HepG2 (cell line): ENCODE measurements at regions not wholly inside any gene's neighbourhood (a gene's known extent, or its start where the extent isn't known, plus 50 kb on each side); places are given as distances from the start of the nearest gene placed in this dataset.

Experiments used
- ATAC-seq: fragments of 200-7000 bp; cut with Tn5 transposase; 3 replicates; pipeline ENCODE4 v1.9.1; 2020; ENCODE audit warnings: mild to moderate bottlenecking, moderate library complexity
- BruUV-seq: library from RNA; stranded (reverse); fragments of 400-500 nt; replicated peaks from 2 replicates; lab custom pipeline; 2021; lab: Mats Ljungman, UMichigan
- CTCF ChIA-PET: fragments of 300-600 bp; formaldehyde crosslinking; extraction: SDS; loops from one replicate; lab custom pipeline; 2021; ENCODE audit warnings: low total read pairs, inconsistent platforms, low intra/inter-chr PET ratio; lab: Yijun Ruan, JAX
- POLR2A ChIA-PET: fragments of 350-600 bp; sonication (Branson Sonifier 250); formaldehyde crosslinking; loops from one replicate; lab custom pipeline; 2020; ENCODE audit warnings: antibody characterized with exemption, inconsistent platforms; lab: Yijun Ruan, JAX
- DNase-seq: peaks from one replicate; pipeline ENCODE4 v3.0.0-alpha.2; 2015; ENCODE audit warnings: low spot score
- FAIRE-seq: peaks from 3 replicates; lab custom pipeline; 2011; peaks lifted over from hg19 to GRCh38; lab: Jason Lieb, UNC
- H2AFZ ChIP-seq: one replicate; pipeline ENCODE4 v1.6.1; 2011; ENCODE audit warnings: low read length, inconsistent platforms
- H3K27ac ChIP-seq: fragments of 300-600 bp; 3 replicates; pipeline ENCODE4 v1.8.0; 2011; ENCODE audit warnings: mixed run types, mild to moderate bottlenecking, mixed read lengths, low read length, inconsistent platforms; ENCODE audit not compliant: insufficient read depth; ENCODE audit errors: extremely low read length
- H3K27me3 ChIP-seq, 2 experiments: fragments of 200-600 bp in 1 of 2; 2 replicates in 1 of 2; 3 replicates in 1 of 2; pipeline versions ENCODE4 v1.6.0 to v1.8.0; 2011; ENCODE audit warnings: low read length in 2 of 2, mild to moderate bottlenecking in 2 of 2, moderate library complexity in 2 of 2, inconsistent platforms in 1 of 2; ENCODE audit not compliant: insufficient read depth in 2 of 2, control insufficient read depth in 1 of 2
- H3K36me3 ChIP-seq, 2 experiments: fragments of 200-600 bp in 1 of 2; replicated peaks in 1 of 2; 2 replicates in 1 of 2; 3 replicates in 1 of 2; pipeline versions ENCODE4 v1.5.1 to v1.8.0; 2011; ENCODE audit warnings: low read length in 2 of 2, inconsistent platforms in 1 of 2; ENCODE audit not compliant: insufficient read depth in 2 of 2, control insufficient read depth in 1 of 2
- H3K4me1 ChIP-seq: 2 replicates; pipeline ENCODE4 v1.5.1; 2012; ENCODE audit warnings: low read length, inconsistent platforms; ENCODE audit not compliant: insufficient read depth
- H3K4me2 ChIP-seq: 2 replicates; pipeline ENCODE4 v1.6.0; 2011; ENCODE audit warnings: low read depth, low read length, inconsistent platforms
- H3K4me3 ChIP-seq, 3 experiments: fragments of 200-600 bp in 1 of 3; sonication (generic), shearing (Covaris generic) in 1 of 3; replicated peaks in 1 of 3; 2 replicates each; pipeline ENCODE4 v1.5.1; 2011 to 2016; ENCODE audit warnings: low read length in 3 of 3, inconsistent platforms in 2 of 3, low read depth in 2 of 3, mild to moderate bottlenecking in 2 of 3, control low read depth in 1 of 3, mixed read lengths in 1 of 3; ENCODE audit not compliant: insufficient read depth in 1 of 3
- H3K79me2 ChIP-seq: one replicate; pipeline ENCODE4 v1.6.1; 2011; ENCODE audit warnings: low read length, inconsistent platforms; ENCODE audit not compliant: insufficient read depth
- H3K9ac ChIP-seq: 2 replicates; pipeline ENCODE4 v1.6.0; 2011; ENCODE audit warnings: mild to moderate bottlenecking, low read depth, low read length, inconsistent platforms; ENCODE audit not compliant: insufficient read depth
- H3K9me3 ChIP-seq: 2 replicates; pipeline ENCODE4 v1.5.1; 2012; ENCODE audit warnings: mild to moderate bottlenecking, low read length
- H4K20me1 ChIP-seq: 2 replicates; pipeline ENCODE4 v1.6.0; 2011; ENCODE audit warnings: inconsistent platforms, mild to moderate bottlenecking, low read length, moderate library complexity; ENCODE audit not compliant: insufficient read depth
- ATF1 ChIP-seq: IDR thresholded peaks from 2 replicates; pipeline ENCODE4 v1.6.1; 2016; ENCODE audit warnings: mild to moderate bottlenecking, control low read depth
- ELF3 ChIP-seq: IDR thresholded peaks from 2 replicates; pipeline ENCODE4 v1.6.1; 2016; ENCODE audit warnings: missing genetic modification reagents, missing compliant biosample characterization
- ETV5 ChIP-seq: IDR thresholded peaks from 2 replicates; pipeline ENCODE4 v1.6.1; 2018; ENCODE audit warnings: missing biosample characterization, missing genetic modification reagents, inconsistent platforms, borderline replicate concordance
- HIVEP1 ChIP-seq: sonication (generic); formaldehyde crosslinking; IDR thresholded peaks from 2 replicates; pipeline ENCODE4 v1.4.0; 2020; ENCODE audit warnings: mild to moderate bottlenecking, missing genetic modification reagents
- KDM1A ChIP-seq: IDR thresholded peaks from 2 replicates; pipeline ENCODE4 v1.6.1; 2016; ENCODE audit warnings: missing compliant biosample characterization
- KDM5A ChIP-seq: fragments of 200-600 bp; sonication (generic); IDR thresholded peaks from 2 replicates; pipeline ENCODE4 v1.7.0; 2018; ENCODE audit warnings: antibody characterized with exemption, mild to moderate bottlenecking, low read length, borderline replicate concordance
- LBX2 ChIP-seq: sonication (generic); formaldehyde crosslinking; IDR thresholded peaks from 2 replicates; pipeline ENCODE4 v1.5.0; 2020; ENCODE audit warnings: missing genetic modification reagents, mild to moderate bottlenecking, borderline replicate concordance
- MYNN ChIP-seq: sonication (generic); formaldehyde crosslinking; IDR thresholded peaks from 2 replicates; pipeline ENCODE4 v1.4.0; 2020; ENCODE audit warnings: mild to moderate bottlenecking, low read depth, missing genetic modification reagents
- PREB ChIP-seq: sonication (generic); formaldehyde crosslinking; IDR thresholded peaks from 2 replicates; pipeline ENCODE4 v1.4.0; 2020; ENCODE audit warnings: missing genetic modification reagents
- TEAD2 ChIP-seq: sonication (generic); formaldehyde crosslinking; IDR thresholded peaks from 2 replicates; pipeline ENCODE4 v1.9.0; 2021; ENCODE audit warnings: missing genetic modification reagents
- USF2 ChIP-seq, 2 experiments: sonication (generic) in 1 of 2; formaldehyde crosslinking in 1 of 2; IDR thresholded peaks; 2 replicates each; pipeline versions ENCODE4 v1.5.1 to v1.6.1; 2011 to 2020; ENCODE audit warnings: borderline replicate concordance in 1 of 2, low read depth in 1 of 2, low read length in 1 of 2, mild to moderate bottlenecking in 1 of 2, missing genetic modification reagents in 1 of 2, moderate library complexity in 1 of 2
- ZBTB2 ChIP-seq: sonication (generic); formaldehyde crosslinking; IDR thresholded peaks from 2 replicates; pipeline ENCODE4 v1.8.0; 2022; ENCODE audit warnings: low read depth, missing genetic modification reagents
- ZNF235 ChIP-seq: sonication (generic); formaldehyde crosslinking; IDR thresholded peaks from 2 replicates; pipeline ENCODE4 v1.8.1; 2023; ENCODE audit warnings: mild to moderate bottlenecking, missing genetic modification reagents, borderline replicate concordance
- ZNF350 ChIP-seq: sonication (generic); formaldehyde crosslinking; IDR thresholded peaks from 2 replicates; pipeline ENCODE4 v1.4.0; 2020; ENCODE audit warnings: mild to moderate bottlenecking, low read depth, missing genetic modification reagents, borderline replicate concordance
- ZNF749 ChIP-seq: sonication (generic); formaldehyde crosslinking; IDR thresholded peaks from 2 replicates; pipeline ENCODE4 v1.8.0; 2022; ENCODE audit warnings: mild to moderate bottlenecking, missing genetic modification reagents, moderate library complexity, borderline replicate concordance
- WGBS: methylation state at CpG from one replicate; pipeline ENCODE4 v1.1.6; 2017; ENCODE audit warnings: low lambda C conversion rate; 5-methylcytosine and 5-hydroxymethylcytosine counted together
- in situ Hi-C: cut with HindIII; loops from 2 replicates; pipeline ENCODE4 v1.10.0; 2017; ENCODE audit warnings: low pct_unique_long_range_greater_than_20kb; ENCODE audit not compliant: extremely low pct_ligation_motif_present
- intact Hi-C: fragments of 100-400 bp; cut with micrococcal nuclease; formaldehyde crosslinking; loops from one replicate; pipeline ENCODE4 v1.10.0; 2022; ENCODE audit not compliant: unreplicated experiment

- no peak for TF ChIP-seq KDM1A (CRISPR knock-in tag)
- TF ChIP-seq PREB (CRISPR knock-in tag) = no peak
- no peak for TF ChIP-seq KDM5A
- TF ChIP-seq ZNF350 (CRISPR knock-in tag) = no peak
- no peak for TF ChIP-seq ZBTB2 (CRISPR knock-in tag)
- no peak for TF ChIP-seq HIVEP1 (CRISPR knock-in tag)
- no peak for TF ChIP-seq MYNN (CRISPR knock-in tag)
Observed at GRCh38 chr10:130637089-130637676, 501.0 kb downstream of the GLRX3 start (continued).

GRCh38 chr10:130638991-130639390, 502.8 kb downstream of the GLRX3 start:
- ATAC-seq (no peak), FAIRE-seq (no peak), DNase-seq (no peak)
- Histone ChIP-seq H3K9ac (no peak overlapping the region), H3K79me2 (no peaks in the 10 kb centered on the region), H2AFZ (no peak overlapping the region), H3K36me3 (no peaks in the 10 kb centered on the region), H3K27ac (no peak overlapping the region), H3K4me1 (no peaks in the 10 kb centered on the region), H4K20me1 (no peaks in the 10 kb centered on the region), H3K27me3 (no peaks in the 10 kb centered on the region; a peak in 1 of 5 replicates), H3K9me3 (no peaks in the 10 kb centered on the region), H3K4me3 (no peak overlapping the region), H3K4me2 (no peak overlapping the region)
- intact Hi-C loops (no loop called here), in situ Hi-C loops (no loop called here)
- ChIA-PET CTCF (no interaction called here), POLR2A (no interaction called here)
- 17% methylated on average over 4 of the region's 4 CpGs for WGBS
- no TSS peak for BruUV-seq
- TF ChIP-seq LBX2 (CRISPR knock-in tag) (no peak), ZNF749 (CRISPR knock-in tag) (no peak), TEAD2 (CRISPR knock-in tag) (no peak), USF2 (IDR thresholded peaks at IDR 0.05; ENCODE audit: low read depth, low read length) (no peak), USF2 (CRISPR knock-in tag; IDR thresholded peaks at IDR 0.05; ENCODE audit: borderline replicate concordance) (no peak), ZNF235 (CRISPR knock-in tag) (no peak), ELF3 (no peak), ATF1 (no peak), ETV5 (no peak)
